ENCODE measurements at regions not wholly inside any gene's neighbourhood (a gene's known extent, or its start where the extent isn't known, plus 50 kb on each side); places are given as distances from the start of the nearest gene placed in this dataset.

GRCh38 chr20:52372169-52372568, 180.6 kb upstream of the ZFP64 start:
- no peak for TF ChIP-seq CTCF (IDR thresholded peaks at IDR 0.05; ENCODE audit: insufficient read depth, low read length, poor library complexity, severe bottlenecking)
- H3K36me3 ChIP-seq (ENCODE audit: control insufficient read depth, insufficient read depth, low read length): no peaks in the 10 kb centered on the region
- DNase-seq (ENCODE audit: low read depth): no peak
- no peaks in the 10 kb centered on the region for H3K27me3 ChIP-seq (ENCODE audit: control insufficient read depth, insufficient read depth, low read length)
- H3K4me3 ChIP-seq (ENCODE audit: low read depth, low read length): no peak overlapping the region

- Histone ChIP-seq H3K27me3 (ENCODE audit: control insufficient read depth, insufficient read depth, low read length) (no peaks in the 10 kb centered on the region), H3K36me3 (ENCODE audit: control insufficient read depth, insufficient read depth, low read length) (no peaks in the 10 kb centered on the region), H3K4me3 (ENCODE audit: low read depth, low read length) (no peak overlapping the region)
- DNase-seq (ENCODE audit: low read depth): no peak
- TF ChIP-seq CTCF (IDR thresholded peaks at IDR 0.05; ENCODE audit: insufficient read depth, low read length, poor library complexity, severe bottlenecking): no peak
Observed at GRCh38 chr20:52365688-52366087, 174.1 kb upstream of the ZFP64 start.

GRCh38 chr20:52364405-52364804, 172.8 kb upstream of the ZFP64 start:
- no peak overlapping the region for H3K4me3 ChIP-seq (ENCODE audit: low read depth, low read length)
- H3K27me3 ChIP-seq (ENCODE audit: control insufficient read depth, insufficient read depth, low read length): no peaks in the 10 kb centered on the region
- no peak for DNase-seq (ENCODE audit: low read depth)
- no peak for TF ChIP-seq CTCF (IDR thresholded peaks at IDR 0.05; ENCODE audit: insufficient read depth, low read length, poor library complexity, severe bottlenecking)
- no peaks in the 10 kb centered on the region for H3K36me3 ChIP-seq (ENCODE audit: control insufficient read depth, insufficient read depth, low read length)

- no peak for DNase-seq (ENCODE audit: low read depth)
- H3K36me3 ChIP-seq (ENCODE audit: control insufficient read depth, insufficient read depth, low read length): no peaks in the 10 kb centered on the region
- no peaks in the 10 kb centered on the region for H3K27me3 ChIP-seq (ENCODE audit: control insufficient read depth, insufficient read depth, low read length)
- no peak for TF ChIP-seq CTCF (IDR thresholded peaks at IDR 0.05; ENCODE audit: insufficient read depth, low read length, poor library complexity, severe bottlenecking)
- no peak overlapping the region for H3K4me3 ChIP-seq (ENCODE audit: low read depth, low read length)
Observed at GRCh38 chr20:52361650-52362049, 170.1 kb upstream of the ZFP64 start.

GRCh38 chr20:52349806-52350205, 158.2 kb upstream of the ZFP64 start:
- DNase-seq (ENCODE audit: low read depth): no peak
- no peaks in the 10 kb centered on the region for H3K36me3 ChIP-seq (ENCODE audit: control insufficient read depth, insufficient read depth, low read length)
- no peak overlapping the region for H3K4me3 ChIP-seq (ENCODE audit: low read depth, low read length)
- no peaks in the 10 kb centered on the region for H3K27me3 ChIP-seq (ENCODE audit: control insufficient read depth, insufficient read depth, low read length)
- no peak for TF ChIP-seq CTCF (IDR thresholded peaks at IDR 0.05; ENCODE audit: insufficient read depth, low read length, poor library complexity, severe bottlenecking)

GRCh38 chr20:52348434-52348833, 156.9 kb upstream of the ZFP64 start:
- Histone ChIP-seq H3K27me3 (ENCODE audit: control insufficient read depth, insufficient read depth, low read length) (no peaks in the 10 kb centered on the region), H3K36me3 (ENCODE audit: control insufficient read depth, insufficient read depth, low read length) (no peaks in the 10 kb centered on the region), H3K4me3 (ENCODE audit: low read depth, low read length) (no peak overlapping the region)
- no peak for DNase-seq (ENCODE audit: low read depth)
- no peak for TF ChIP-seq CTCF (IDR thresholded peaks at IDR 0.05; ENCODE audit: insufficient read depth, low read length, poor library complexity, severe bottlenecking)

All from kidney epithelial cell (primary cell).